SHP77 (cell line): ENCODE measurements at regions not wholly inside any gene's neighbourhood (a gene's known extent, or its start where the extent isn't known, plus 50 kb on each side); places are given as distances from the start of the nearest gene placed in this dataset.

ENCODE experiments used
- DNase-seq, 2 experiments: peaks; one replicate each; lab custom pipeline; 2025; lab: John Stamatoyannopoulos, UW

GRCh38 chr10:8420182-8420581, 365.7 kb downstream of the GATA3 start:
- no peak for DNase-seq

- no peak for DNase-seq
Measured at GRCh38 chr10:8424555-8425211, 370.2 kb downstream of the GATA3 start.

- DNase-seq: no peak
Measured at GRCh38 chr10:8428654-8429053, 374.2 kb downstream of the GATA3 start.

GRCh38 chr10:8430321-8430720, 375.8 kb downstream of the GATA3 start:
- no peak for DNase-seq

- no peak for DNase-seq
Measured at GRCh38 chr10:8431511-8431910, 377.0 kb downstream of the GATA3 start.

GRCh38 chr10:8435186-8436055, 380.9 kb downstream of the GATA3 start:
- DNase-seq: no peak

GRCh38 chr10:8437896-8438295, 383.4 kb downstream of the GATA3 start:
- DNase-seq: no peak

- no peak for DNase-seq
Measured at GRCh38 chr10:8438603-8439002, 384.1 kb downstream of the GATA3 start.

GRCh38 chr10:8439040-8439439, 384.6 kb downstream of the GATA3 start:
- no peak for DNase-seq

- DNase-seq: no peak
Measured at GRCh38 chr10:8444630-8445029, 390.1 kb downstream of the GATA3 start.

- DNase-seq: no peak
Measured at GRCh38 chr10:8445353-8445752, 390.9 kb downstream of the GATA3 start.

GRCh38 chr10:8449909-8450308, 395.4 kb downstream of the GATA3 start:
- DNase-seq: no peak

- no peak for DNase-seq
Measured at GRCh38 chr10:8453587-8453986, 399.1 kb downstream of the GATA3 start.

GRCh38 chr10:8454357-8454756, 399.9 kb downstream of the GATA3 start:
- DNase-seq: no peak

- DNase-seq: no peak
Measured at GRCh38 chr10:8455181-8455580, 400.7 kb downstream of the GATA3 start.

GRCh38 chr10:8456386-8456785, 401.9 kb downstream of the GATA3 start:
- DNase-seq: no peak

- no peak for DNase-seq
Measured at GRCh38 chr10:8460626-8461025, 406.1 kb downstream of the GATA3 start.

- no peak for DNase-seq
Measured at GRCh38 chr10:8462565-8462964, 408.1 kb downstream of the GATA3 start.

GRCh38 chr10:8463853-8464252, 409.4 kb downstream of the GATA3 start:
- no peak for DNase-seq

- no peak for DNase-seq
Measured at GRCh38 chr10:8468477-8468876, 414.0 kb downstream of the GATA3 start.

- DNase-seq: no peak
Measured at GRCh38 chr10:8473205-8473604, 418.7 kb downstream of the GATA3 start.

- no peak for DNase-seq
Measured at GRCh38 chr10:8477300-8477699, 422.8 kb downstream of the GATA3 start.

GRCh38 chr10:8481718-8482504, 427.4 kb downstream of the GATA3 start:
- no peak for DNase-seq
